Pancreas (tissue), 10 donors: ENCODE measurements at regions not wholly inside any gene's neighbourhood (a gene's known extent, or its start where the extent isn't known, plus 50 kb on each side); places are given as distances from the start of the nearest gene placed in this dataset.

Experiments used
- ATAC-seq, 4 donors: fragments of 200-7000 bp; cut with Tn5 transposase; one replicate each; pipeline versions ENCODE4 v1.8.0 to v1.9.1; 2020; ENCODE audit warnings: mild to moderate bottlenecking in 4 of 4, moderate library complexity in 4 of 4
- DNase-seq, 6 donors: peaks; one replicate each; pipeline ENCODE4 v3.0.0-alpha.2; 2020
- FAIRE-seq: peaks from 2 replicates; lab custom pipeline; 2012; peaks lifted over from hg19 to GRCh38; lab: Jason Lieb, UNC
- H3K27ac ChIP-seq, 4 donors: fragments of 200-600 bp; sonication (generic); 1 replicate in 3 of 4; 2 replicates in 1 of 4; pipeline versions ENCODE4 v1.5.0 to v1.8.0; 2020
- H3K27me3 ChIP-seq, 4 donors: fragments of 200-600 bp; one replicate each; pipeline ENCODE4 v1.8.0; 2021
- H3K36me3 ChIP-seq, 3 donors: fragments of 200-600 bp; sonication (generic) in 1 of 3; one replicate each; pipeline versions ENCODE4 v1.5.0 to v1.8.0; 2020 to 2021
- H3K4me1 ChIP-seq, 3 donors: fragments of 200-600 bp; one replicate each; pipeline ENCODE4 v1.8.0; 2021
- H3K4me3 ChIP-seq, 4 donors: fragments of 200-600 bp; sonication (generic) in 2 of 4; one replicate each; pipeline versions ENCODE4 v1.5.0 to v1.8.0; 2020 to 2021
- H3K9me3 ChIP-seq, 4 donors: fragments of 200-600 bp; one replicate each; pipeline ENCODE4 v1.8.0; 2021
- CTCF ChIP-seq, 4 donors: fragments of 200-600 bp; sonication (generic) in 3 of 4; IDR thresholded peaks; one replicate each; pipeline versions ENCODE4 v1.5.0 to v1.8.0; 2021; ENCODE audit warnings: antibody characterized with exemption in 4 of 4
- WGBS, 2 donors: extraction: QIAGEN DNeasy Blood & Tissue Kit; methylation state at CpG; one replicate each; pipeline ENCODE4 v1.1.7; 2013; 5-methylcytosine and 5-hydroxymethylcytosine counted together
- intact Hi-C, 3 donors: fragments of 100-400 bp; cut with DNase I; formaldehyde crosslinking; loops; one replicate each; pipeline versions ENCODE4 v1.11.1 to v1.14.2; 2022
- donor health status: healthy with polysubstance abuse.
- donor health status: DM: no; HTN: no; CAD: no; lungs with moderate emphysema.
- donor health status: DM: no; HTN: no; CAD: no.
- donor health status: control.
- donor health status: control.
- donor health status: Bipolar disorder and iron deficiency.
- donor health status: DM: yes; HTN: yes; CAD: no.
- donor health status: DM: no; HTN: no; CAD: no.
- donor health status: DM: no; HTN: no; CAD: no.
- donor health status: DM: yes; HTN: yes; CAD: no.

DNA sequence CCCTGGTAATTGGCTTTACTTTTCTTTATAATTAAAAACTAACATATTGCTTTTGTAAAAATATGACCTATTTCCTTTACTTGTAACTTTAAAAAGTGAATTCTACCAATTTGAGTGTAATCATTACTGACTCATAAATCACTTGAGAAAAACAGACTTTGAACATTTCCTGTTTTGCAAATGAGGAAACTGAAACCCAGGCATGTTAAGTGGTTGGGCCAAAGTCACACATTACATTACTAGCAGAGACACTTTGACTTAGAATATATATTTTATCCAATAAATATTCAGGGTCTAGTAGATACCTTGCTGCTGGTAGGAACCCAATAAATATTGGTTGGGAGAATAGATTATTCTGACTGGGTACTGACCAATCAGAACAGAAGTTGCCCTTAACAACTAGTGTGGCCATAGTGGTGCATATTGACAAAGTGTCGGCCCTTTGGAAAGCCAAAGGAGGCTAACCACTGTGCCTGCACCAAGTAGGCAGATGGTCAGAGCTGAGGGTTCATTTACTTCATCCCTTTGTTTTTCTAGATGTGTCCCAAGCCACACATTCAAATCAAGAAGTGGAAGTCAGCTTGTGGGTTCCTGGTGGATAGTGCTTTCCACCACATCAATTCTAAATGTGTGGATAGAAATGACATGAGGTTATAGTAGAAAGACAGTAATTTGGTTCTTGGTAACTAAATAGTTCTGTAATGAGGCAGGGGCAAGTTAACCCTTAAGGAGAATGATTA, 365.1 kb upstream of the RIOK2 start:
- Histone ChIP-seq H3K36me3 (no peaks in the 10 kb centered on the region), H3K9me3 (no peaks in the 10 kb centered on the region), H3K27me3 (no peaks in the 10 kb centered on the region), H3K4me3 (no peak overlapping the region), H3K4me1 (no peaks in the 10 kb centered on the region), H3K27ac (no peak overlapping the region)
- peak; percentile 5 for FAIRE-seq
- WGBS, 2 donors = 50 to 75% methylated on average over 1 of the region's 1 CpG
- no peak for TF ChIP-seq CTCF (IDR thresholded peaks at IDR 0.05)
- DNase-seq = no peak
- ATAC-seq = peak in 1 of 4 donors; percentile 50
- intact Hi-C loops = no loop called here

- DNase-seq = no peak
- TF ChIP-seq CTCF (IDR thresholded peaks at IDR 0.05) = no peak
- no peaks in the 10 kb centered on the region for H3K9me3 ChIP-seq
- ATAC-seq = no peak
- H3K36me3 ChIP-seq = no peaks in the 10 kb centered on the region
- FAIRE-seq = no peak
- no peak overlapping the region for H3K27ac ChIP-seq
- intact Hi-C loops = no loop called here
- no peak overlapping the region for H3K4me3 ChIP-seq
- no peaks in the 10 kb centered on the region for H3K27me3 ChIP-seq
- no peaks in the 10 kb centered on the region for H3K4me1 ChIP-seq
Observed at GRCh38 chr5:97548739-97549080, 365.7 kb upstream of the RIOK2 start.

GRCh38 chr5:97549496-97549895, 366.4 kb upstream of the RIOK2 start:
- no peak for ATAC-seq
- 66 to 73% methylated on average over 4 of the region's 4 CpGs for WGBS, 2 donors
- Histone ChIP-seq H3K27me3 (no peaks in the 10 kb centered on the region), H3K4me1 (no peaks in the 10 kb centered on the region), H3K9me3 (no peaks in the 10 kb centered on the region), H3K4me3 (no peak overlapping the region), H3K36me3 (no peaks in the 10 kb centered on the region), H3K27ac (no peak overlapping the region)
- no peak for DNase-seq
- intact Hi-C loops = no loop called here
- FAIRE-seq = no peak
- TF ChIP-seq CTCF (IDR thresholded peaks at IDR 0.05) = no peak

DNA sequence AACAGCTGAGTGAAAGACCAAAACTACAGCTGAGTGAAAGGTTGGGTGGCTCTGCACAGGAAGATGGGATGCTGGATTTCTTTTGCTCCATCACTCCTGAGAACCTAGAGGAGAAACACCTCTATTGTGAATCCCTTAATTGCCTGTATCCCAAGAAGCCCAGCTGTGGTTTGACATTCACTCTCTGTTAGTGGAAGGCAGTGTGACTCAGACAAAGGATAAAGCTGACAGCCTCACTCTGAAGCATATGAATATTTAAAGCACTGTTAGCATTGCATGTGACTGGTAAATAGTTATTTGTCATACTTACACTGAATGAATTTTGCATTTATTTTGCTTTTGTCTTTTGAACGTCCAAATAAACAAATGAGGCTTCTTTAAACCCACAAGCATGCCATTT, 367.1 kb upstream of the RIOK2 start:
- Histone ChIP-seq H3K4me1 (no peaks in the 10 kb centered on the region), H3K9me3 (no peaks in the 10 kb centered on the region), H3K36me3 (no peaks in the 10 kb centered on the region), H3K27ac (no peak overlapping the region), H3K4me3 (no peak overlapping the region), H3K27me3 (no peaks in the 10 kb centered on the region)
- FAIRE-seq = no peak
- intact Hi-C loops = no loop called here
- no peak for ATAC-seq
- no peak for DNase-seq
- 13 to 24% methylated on average over 1 of the region's 1 CpG for WGBS, 2 donors
- TF ChIP-seq CTCF (IDR thresholded peaks at IDR 0.05) = no peak

DNA sequence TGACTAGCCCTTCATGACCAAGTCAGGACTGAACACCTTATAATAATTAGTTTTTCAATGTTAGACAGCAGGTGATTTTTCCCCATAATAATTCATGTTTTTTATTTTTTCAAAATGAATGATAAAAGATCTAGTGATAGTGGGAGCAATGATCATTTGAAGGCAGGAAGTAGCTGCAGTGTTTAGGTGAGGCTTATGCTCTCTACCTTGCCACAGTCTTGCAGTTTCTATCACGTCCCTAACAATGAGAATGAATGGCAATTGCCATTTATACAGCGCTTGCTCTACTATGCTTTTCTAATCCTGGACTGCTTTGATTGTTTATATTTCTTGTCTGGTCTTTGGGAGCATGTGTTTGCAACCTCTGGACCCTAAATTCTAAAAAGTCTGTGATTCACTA, 367.8 kb upstream of the RIOK2 start:
- Histone ChIP-seq H3K9me3 (no peaks in the 10 kb centered on the region), H3K27ac (no peak overlapping the region), H3K4me3 (no peak overlapping the region), H3K27me3 (no peaks in the 10 kb centered on the region), H3K36me3 (no peaks in the 10 kb centered on the region), H3K4me1 (no peaks in the 10 kb centered on the region)
- TF ChIP-seq CTCF (IDR thresholded peaks at IDR 0.05) = no peak
- 79 to 88% methylated on average over 2 of the region's 2 CpGs for whole genome bisulfite sequencing, 2 donors
- DNase-seq = no peak
- no peak for FAIRE-seq
- intact Hi-C loops = no loop called here
- ATAC-seq = no peak
